ENCODE measurements at regions not wholly inside any gene's neighbourhood (a gene's known extent, or its start where the extent isn't known, plus 50 kb on each side); places are given as distances from the start of the nearest gene placed in this dataset.

GRCh38 chr18:78686976-78687685 is 292.5 kb upstream of the SALL3 start:
- TF ChIP-seq, protein P1, sequence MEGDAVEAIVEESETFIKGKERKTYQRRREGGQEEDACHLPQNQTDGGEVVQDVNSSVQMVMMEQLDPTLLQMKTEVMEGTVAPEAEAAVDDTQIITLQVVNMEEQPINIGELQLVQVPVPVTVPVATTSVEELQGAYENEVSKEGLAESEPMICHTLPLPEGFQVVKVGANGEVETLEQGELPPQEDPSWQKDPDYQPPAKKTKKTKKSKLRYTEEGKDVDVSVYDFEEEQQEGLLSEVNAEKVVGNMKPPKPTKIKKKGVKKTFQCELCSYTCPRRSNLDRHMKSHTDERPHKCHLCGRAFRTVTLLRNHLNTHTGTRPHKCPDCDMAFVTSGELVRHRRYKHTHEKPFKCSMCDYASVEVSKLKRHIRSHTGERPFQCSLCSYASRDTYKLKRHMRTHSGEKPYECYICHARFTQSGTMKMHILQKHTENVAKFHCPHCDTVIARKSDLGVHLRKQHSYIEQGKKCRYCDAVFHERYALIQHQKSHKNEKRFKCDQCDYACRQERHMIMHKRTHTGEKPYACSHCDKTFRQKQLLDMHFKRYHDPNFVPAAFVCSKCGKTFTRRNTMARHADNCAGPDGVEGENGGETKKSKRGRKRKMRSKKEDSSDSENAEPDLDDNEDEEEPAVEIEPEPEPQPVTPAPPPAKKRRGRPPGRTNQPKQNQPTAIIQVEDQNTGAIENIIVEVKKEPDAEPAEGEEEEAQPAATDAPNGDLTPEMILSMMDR (conservative IDR thresholded peaks at IDR 0.05; ENCODE audit: low read depth, low read length): no peak
- TF ChIP-seq EZH2 (IDR thresholded peaks at IDR 0.05; ENCODE audit: borderline replicate concordance, low read depth, low read length, poor library complexity, severe bottlenecking): no peak
